ENCODE measurements at regions not wholly inside any gene's neighbourhood (a gene's known extent, or its start where the extent isn't known, plus 50 kb on each side); places are given as distances from the start of the nearest gene placed in this dataset.

DNA sequence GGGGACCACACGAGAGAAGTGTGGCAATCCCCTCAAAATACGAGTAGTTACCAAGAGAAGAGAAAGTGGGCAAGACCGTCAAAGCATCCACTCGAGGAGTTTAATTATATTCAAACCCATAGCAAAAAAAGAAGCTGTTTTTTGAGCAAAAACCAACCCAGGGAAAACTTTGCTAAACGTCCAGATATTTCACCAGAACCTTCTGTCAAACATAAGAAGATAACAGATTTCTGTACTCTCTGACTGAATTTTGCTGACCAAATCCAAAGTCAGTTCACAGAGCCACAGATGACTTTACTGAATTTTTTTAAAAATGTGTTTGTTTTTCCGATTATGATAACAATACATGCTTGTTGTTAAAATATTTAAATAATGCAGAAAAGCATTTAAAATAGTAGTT lies 145.6 kb upstream of the PTPN1 start:
- Mint-ChIP-seq H3K27ac (peak overlapping the region in 2 of 7 donors; percentile 42 to 73), H3K36me3 (no peaks in the 10 kb centered on the region), H3K9me3 (peaks cover 0 to 2% (median 0%) of the 10 kb centered on the region in 8 donors), H3K4me1 (peaks cover 9 to 20% (median 14%) of the 10 kb centered on the region in 4 donors), H3K4me3 (no peak overlapping the region), H3K27me3 (peaks cover 1 to 3% of the 10 kb centered on the region in 2 donors)
- ChIA-PET CTCF (ENCODE audit: partially characterized antibody) (interaction anchor here (1.1 kb wide), 1 partner anchor 36 kb away, joined by 3 read pairs; no protein-coding TSS in a partner anchor), POLR2A (ENCODE audit: partially characterized antibody) (no interaction called here)
- Histone ChIP-seq H3K27ac (ENCODE audit: low read depth, low read length) (no peak overlapping the region), H3K36me3 (ENCODE audit: insufficient read depth, low read length) (no peaks in the 10 kb centered on the region), H3K27me3 (ENCODE audit: insufficient read depth, low read length) (no peaks in the 10 kb centered on the region), H3K4me3 (ENCODE audit: low read length in 2 of 2) (no peak overlapping the region), H3K9me3 (ENCODE audit: control insufficient read depth in 1 of 2, low read length in 2 of 2) (no peaks in the 10 kb centered on the region), H3K4me1 (ENCODE audit: insufficient read depth, low read length) (peaks cover 13% of the 10 kb centered on the region)
- intact Hi-C loops (cut with micrococcal nuclease): no loop called here
- no peak for DNase-seq

- ChIA-PET CTCF (ENCODE audit: partially characterized antibody) (interaction anchor here (1.5 kb wide), 1 partner anchor 16 kb away, joined by 5 read pairs; no protein-coding TSS in a partner anchor), POLR2A (ENCODE audit: partially characterized antibody) (interaction anchor here (1.1 kb wide), 1 partner anchor 16 kb away, joined by 4 read pairs; no protein-coding TSS in a partner anchor)
- Histone ChIP-seq H3K27ac (ENCODE audit: low read depth, low read length) (no peak overlapping the region), H3K4me3 (ENCODE audit: low read length in 2 of 2) (no peak overlapping the region), H3K4me1 (ENCODE audit: insufficient read depth, low read length) (peaks cover 13% of the 10 kb centered on the region), H3K9me3 (ENCODE audit: control insufficient read depth in 1 of 2, low read length in 2 of 2) (no peaks in the 10 kb centered on the region), H3K27me3 (ENCODE audit: insufficient read depth, low read length) (no peaks in the 10 kb centered on the region), H3K36me3 (ENCODE audit: insufficient read depth, low read length) (no peaks in the 10 kb centered on the region)
- peaks cover 1 to 3% of the 10 kb centered on the region in 2 donors for H3K27me3 Mint-ChIP-seq
- intact Hi-C loops (cut with micrococcal nuclease): no loop called here
- H3K36me3 Mint-ChIP-seq: no peaks in the 10 kb centered on the region
- peak overlapping the region; percentile 46 to 84 (median 57) for H3K4me3 Mint-ChIP-seq
- peaks cover 9 to 20% (median 14%) of the 10 kb centered on the region in 4 donors for H3K4me1 Mint-ChIP-seq
- H3K27ac Mint-ChIP-seq: peak overlapping the region in 6 of 7 donors; percentile 2 to 89 (median 60)
- peaks cover 0 to 2% (median 0%) of the 10 kb centered on the region in 8 donors for H3K9me3 Mint-ChIP-seq
- peak; percentile 44 to 50 (median 49) for DNase-seq
These were observed 143.7 kb upstream of the PTPN1 start for GRCh38 chr20:50366270-50367103.

DNA sequence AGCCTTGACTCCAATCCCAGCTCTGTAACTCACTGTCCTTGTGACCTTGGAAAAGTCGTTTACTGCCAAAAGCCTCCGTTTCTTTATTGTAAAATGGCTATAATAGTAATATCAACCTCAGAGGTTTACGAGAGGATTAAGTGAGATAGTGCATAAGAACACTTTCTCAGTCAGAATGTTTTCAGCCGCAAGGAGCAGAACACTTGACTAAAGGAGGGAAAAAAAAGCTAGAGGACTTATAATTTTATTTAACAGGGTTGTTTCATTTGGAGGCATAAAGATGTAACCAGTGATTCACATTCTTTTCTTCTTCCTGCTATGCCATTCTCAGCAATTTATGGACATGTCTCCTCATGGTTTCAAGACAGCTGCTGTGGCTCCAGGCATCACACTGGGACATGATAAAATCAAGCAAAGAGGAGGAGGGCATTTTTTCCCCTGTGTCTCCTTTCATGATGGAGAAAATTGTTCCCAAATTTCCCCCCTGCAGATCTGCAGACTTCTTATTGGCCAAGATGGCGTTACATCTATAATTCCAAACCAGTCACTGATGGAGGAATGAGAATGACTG lies 143.0 kb upstream of the PTPN1 start:
- H3K36me3 ChIP-seq (ENCODE audit: insufficient read depth, low read length): no peaks in the 10 kb centered on the region
- DNase-seq: no peak
- H3K27me3 ChIP-seq (ENCODE audit: insufficient read depth, low read length): no peaks in the 10 kb centered on the region
- H3K9me3 Mint-ChIP-seq: peaks cover 0 to 3% (median 0%) of the 10 kb centered on the region in 8 donors
- peak overlapping the region in 1 of 7 donors; percentile 89 for H3K27ac Mint-ChIP-seq
- H3K36me3 Mint-ChIP-seq: no peaks in the 10 kb centered on the region
- no peaks in the 10 kb centered on the region for H3K9me3 ChIP-seq (ENCODE audit: control insufficient read depth in 1 of 2, low read length in 2 of 2)
- H3K4me1 ChIP-seq (ENCODE audit: insufficient read depth, low read length): peaks cover 13% of the 10 kb centered on the region
- no peak overlapping the region for H3K27ac ChIP-seq (ENCODE audit: low read depth, low read length)
- intact Hi-C loops (cut with micrococcal nuclease): no loop called here
- ChIA-PET CTCF (ENCODE audit: partially characterized antibody) (interaction anchor here (1.5 kb wide), 1 partner anchor 15 kb away, joined by 5 read pairs; no protein-coding TSS in a partner anchor), POLR2A (ENCODE audit: partially characterized antibody) (interaction anchor here (1.1 kb wide), 1 partner anchor 15 kb away, joined by 4 read pairs; no protein-coding TSS in a partner anchor)
- peaks cover 1 to 3% of the 10 kb centered on the region in 2 donors for H3K27me3 Mint-ChIP-seq
- no peak overlapping the region for H3K4me3 Mint-ChIP-seq
- peaks cover 9 to 20% (median 14%) of the 10 kb centered on the region in 4 donors for H3K4me1 Mint-ChIP-seq
- H3K4me3 ChIP-seq (ENCODE audit: low read length in 2 of 2): no peak overlapping the region

GRCh38 chr20:50367739-50368375 lies 142.3 kb upstream of the PTPN1 start:
- DNase-seq: no peak
- Histone ChIP-seq H3K27me3 (ENCODE audit: insufficient read depth, low read length) (no peaks in the 10 kb centered on the region), H3K9me3 (ENCODE audit: control insufficient read depth in 1 of 2, low read length in 2 of 2) (no peaks in the 10 kb centered on the region), H3K36me3 (ENCODE audit: insufficient read depth, low read length) (no peaks in the 10 kb centered on the region), H3K4me1 (ENCODE audit: insufficient read depth, low read length) (peaks cover 13% of the 10 kb centered on the region), H3K27ac (ENCODE audit: low read depth, low read length) (no peak overlapping the region), H3K4me3 (ENCODE audit: low read length in 2 of 2) (no peak overlapping the region)
- CTCF ChIA-PET (ENCODE audit: partially characterized antibody): no interaction called here
- Mint-ChIP-seq H3K27ac (peak overlapping the region in 3 of 7 donors; percentile 53 to 64 (median 61)), H3K9me3 (peaks cover 0 to 3% (median 0%) of the 10 kb centered on the region in 8 donors), H3K36me3 (no peaks in the 10 kb centered on the region), H3K4me3 (peak overlapping the region in 2 of 8 donors; percentile 33 to 48), H3K27me3 (peaks cover 1 to 3% of the 10 kb centered on the region in 2 donors), H3K4me1 (peaks cover 9 to 20% (median 14%) of the 10 kb centered on the region in 4 donors)
- POLR2A ChIA-PET (ENCODE audit: partially characterized antibody): interaction anchor here (1.1 kb wide), 1 partner anchor 14 kb away, joined by 4 read pairs; no protein-coding TSS in a partner anchor
- intact Hi-C loops (cut with micrococcal nuclease): no loop called here

DNA sequence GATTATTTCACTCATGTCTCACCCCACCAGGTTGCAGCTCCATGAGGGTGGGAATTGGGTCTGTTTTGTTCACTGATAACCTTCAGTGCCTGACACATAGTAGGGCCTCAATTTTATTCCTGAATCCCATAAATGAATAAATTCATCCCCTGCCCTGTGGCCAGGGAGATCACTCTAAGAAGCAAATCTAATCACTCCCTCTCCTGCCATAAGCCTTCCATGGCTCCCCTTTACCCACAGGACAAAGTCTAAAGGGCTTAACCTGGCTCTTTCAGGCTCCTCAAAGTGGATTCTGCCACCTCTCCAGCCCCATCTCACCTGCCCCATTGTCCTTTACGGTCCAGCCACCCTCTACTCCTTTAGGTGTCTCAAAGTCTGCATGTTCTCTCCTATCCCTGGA lies 141.8 kb upstream of the PTPN1 start:
- intact Hi-C loops (cut with micrococcal nuclease): no loop called here

DNA sequence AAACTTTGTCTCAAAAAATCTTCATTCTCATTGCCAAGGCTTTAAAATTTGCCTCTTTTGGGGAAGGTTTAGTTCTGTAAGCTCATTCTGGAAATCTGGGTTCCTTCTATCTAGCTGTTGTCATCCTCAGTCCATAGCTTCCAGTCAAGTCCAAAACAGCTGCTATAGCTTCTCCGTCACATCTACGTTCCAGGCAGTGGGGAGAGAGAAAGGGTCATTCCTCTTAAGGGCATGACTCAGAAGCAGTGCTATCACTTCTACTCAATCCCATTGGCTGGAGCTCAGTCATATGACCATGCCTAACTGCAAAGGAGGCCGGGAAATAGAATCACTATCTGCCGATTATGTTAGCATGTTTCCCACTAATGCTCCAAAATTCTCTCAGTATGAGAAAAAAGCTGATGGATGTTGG lies 141.4 kb upstream of the PTPN1 start:
- no peak overlapping the region for H3K27ac ChIP-seq (ENCODE audit: low read depth, low read length)
- no peaks in the 10 kb centered on the region for H3K9me3 ChIP-seq (ENCODE audit: control insufficient read depth in 1 of 2, low read length in 2 of 2)
- H3K4me3 Mint-ChIP-seq: no peak overlapping the region
- H3K27me3 ChIP-seq (ENCODE audit: insufficient read depth, low read length): no peaks in the 10 kb centered on the region
- H3K27me3 Mint-ChIP-seq: peaks cover under 1 to 1% of the 10 kb centered on the region in 2 donors
- H3K9me3 Mint-ChIP-seq: peaks cover 0 to 3% (median 0%) of the 10 kb centered on the region in 8 donors
- ChIA-PET POLR2A (ENCODE audit: partially characterized antibody) (no interaction called here), CTCF (ENCODE audit: partially characterized antibody) (no interaction called here)
- H3K4me3 ChIP-seq (ENCODE audit: low read length in 2 of 2): no peak overlapping the region
- no peak for DNase-seq
- intact Hi-C loops (cut with micrococcal nuclease): no loop called here
- H3K4me1 ChIP-seq (ENCODE audit: insufficient read depth, low read length): peaks cover 13% of the 10 kb centered on the region
- H3K36me3 Mint-ChIP-seq: no peaks in the 10 kb centered on the region
- peak overlapping the region in 1 of 7 donors; percentile 38 for H3K27ac Mint-ChIP-seq
- H3K4me1 Mint-ChIP-seq: peaks cover 9 to 20% (median 14%) of the 10 kb centered on the region in 4 donors
- H3K36me3 ChIP-seq (ENCODE audit: insufficient read depth, low read length): no peaks in the 10 kb centered on the region

More for the DNA sequence above, 141.8 kb upstream of the PTPN1 start:
- Mint-ChIP-seq H3K9me3 (peaks cover 0 to 3% (median 0%) of the 10 kb centered on the region in 8 donors), H3K4me1 (peaks cover 9 to 20% (median 14%) of the 10 kb centered on the region in 4 donors), H3K27ac (peak overlapping the region in 3 of 7 donors; percentile 53 to 71 (median 61)), H3K4me3 (no peak overlapping the region), H3K36me3 (no peaks in the 10 kb centered on the region), H3K27me3 (peaks cover 1 to 3% of the 10 kb centered on the region in 2 donors)
- no peak for DNase-seq
- H3K4me3 ChIP-seq (ENCODE audit: low read length in 2 of 2): no peak overlapping the region
- POLR2A ChIA-PET (ENCODE audit: partially characterized antibody): no interaction called here
- H3K4me1 ChIP-seq (ENCODE audit: insufficient read depth, low read length): peaks cover 13% of the 10 kb centered on the region
- CTCF ChIA-PET (ENCODE audit: partially characterized antibody): no interaction called here
- no peaks in the 10 kb centered on the region for H3K27me3 ChIP-seq (ENCODE audit: insufficient read depth, low read length)
- no peak overlapping the region for H3K27ac ChIP-seq (ENCODE audit: low read depth, low read length)
- no peaks in the 10 kb centered on the region for H3K36me3 ChIP-seq (ENCODE audit: insufficient read depth, low read length)
- no peaks in the 10 kb centered on the region for H3K9me3 ChIP-seq (ENCODE audit: control insufficient read depth in 1 of 2, low read length in 2 of 2)

Measured in CD4-positive, alpha-beta memory T cell (primary cell).